C4-2B (cell line): ENCODE measurements at regions not wholly inside any gene's neighbourhood (a gene's known extent, or its start where the extent isn't known, plus 50 kb on each side); places are given as distances from the start of the nearest gene placed in this dataset.

Experiments
- ZFX ChIP-seq: fragments of 450-650 bp; IDR thresholded peaks from 2 replicates; pipeline ENCODE4 v1.6.1; 2017
- TF ChIP-seq, protein P1 (sequence below): fragments of 450-650 bp; conservative IDR thresholded peaks from 2 replicates; pipeline ENCODE4 v1.5.1; 2017; ENCODE audit warnings: mild to moderate bottlenecking

- TF ChIP-seq, protein P1, sequence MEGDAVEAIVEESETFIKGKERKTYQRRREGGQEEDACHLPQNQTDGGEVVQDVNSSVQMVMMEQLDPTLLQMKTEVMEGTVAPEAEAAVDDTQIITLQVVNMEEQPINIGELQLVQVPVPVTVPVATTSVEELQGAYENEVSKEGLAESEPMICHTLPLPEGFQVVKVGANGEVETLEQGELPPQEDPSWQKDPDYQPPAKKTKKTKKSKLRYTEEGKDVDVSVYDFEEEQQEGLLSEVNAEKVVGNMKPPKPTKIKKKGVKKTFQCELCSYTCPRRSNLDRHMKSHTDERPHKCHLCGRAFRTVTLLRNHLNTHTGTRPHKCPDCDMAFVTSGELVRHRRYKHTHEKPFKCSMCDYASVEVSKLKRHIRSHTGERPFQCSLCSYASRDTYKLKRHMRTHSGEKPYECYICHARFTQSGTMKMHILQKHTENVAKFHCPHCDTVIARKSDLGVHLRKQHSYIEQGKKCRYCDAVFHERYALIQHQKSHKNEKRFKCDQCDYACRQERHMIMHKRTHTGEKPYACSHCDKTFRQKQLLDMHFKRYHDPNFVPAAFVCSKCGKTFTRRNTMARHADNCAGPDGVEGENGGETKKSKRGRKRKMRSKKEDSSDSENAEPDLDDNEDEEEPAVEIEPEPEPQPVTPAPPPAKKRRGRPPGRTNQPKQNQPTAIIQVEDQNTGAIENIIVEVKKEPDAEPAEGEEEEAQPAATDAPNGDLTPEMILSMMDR = no peak
- TF ChIP-seq ZFX = no peak
Measured at GRCh38 chr3:159879146-159879545, 109.5 kb upstream of the IL12A start.
